Caco-2 (cell line): ENCODE measurements at regions not wholly inside any gene's neighbourhood (a gene's known extent, or its start where the extent isn't known, plus 50 kb on each side); places are given as distances from the start of the nearest gene placed in this dataset.
A peak's percentile ranks its signal among the peaks of the same experiment; 100 is the strongest.

Source experiments
- BruUV-seq: library from RNA; stranded (reverse); fragments of 400-500 nt; replicated peaks from 2 replicates; lab custom pipeline; 2021; lab: Mats Ljungman, UMichigan
- CTCF ChIA-PET: fragments of 300-600 bp; sonication (Branson Sonifier 250); formaldehyde crosslinking; loops from one replicate; lab custom pipeline; 2022; ENCODE audit warnings: antibody characterized with exemption; lab: Charles Lee
- POLR2A ChIA-PET: fragments of 300-600 bp; sonication (Branson Sonifier 250); formaldehyde crosslinking; loops from one replicate; lab custom pipeline; 2022; ENCODE audit warnings: antibody characterized with exemption; lab: Charles Lee
- DNase-seq, 2 experiments: peaks; one replicate each; pipeline versions ENCODE4 v3.0.0 to v3.0.0-alpha.2; 2020 to 2022
- H3K27me3 ChIP-seq: replicated peaks from 2 replicates; pipeline ENCODE4 v1.6.0; 2011; ENCODE audit warnings: low read length; ENCODE audit not compliant: control insufficient read depth, insufficient read depth
- H3K36me3 ChIP-seq: 2 replicates; pipeline ENCODE4 v1.5.1; 2011; ENCODE audit warnings: low read length; ENCODE audit not compliant: control insufficient read depth, insufficient read depth
- H3K4me1 ChIP-seq: fragments of 250-450 bp; sonication (Bioruptor Pico); 2 replicates; pipeline ENCODE4 v1.5.1; 2020; ENCODE audit warnings: mild to moderate bottlenecking
- H3K4me3 ChIP-seq: 2 replicates; pipeline ENCODE4 v1.5.1; 2011; ENCODE audit warnings: low read depth, mild to moderate bottlenecking, control low read depth, low read length
- H3K9me3 ChIP-seq: fragments of 250-450 bp; sonication (Bioruptor Pico); 2 replicates; pipeline ENCODE4 v1.5.1; 2020; ENCODE audit warnings: mild to moderate bottlenecking, moderate library complexity
- H3K27ac Mint-ChIP-seq: one replicate; pipeline ENCODE4 v1.8.0; 2022; ENCODE audit warnings: mixed read lengths; ENCODE audit not compliant: unreplicated experiment
- H3K27me3 Mint-ChIP-seq: one replicate; pipeline ENCODE4 v1.8.0; 2022; ENCODE audit warnings: mixed read lengths; ENCODE audit not compliant: insufficient read depth, unreplicated experiment
- H3K36me3 Mint-ChIP-seq: one replicate; pipeline ENCODE4 v1.8.0; 2022; ENCODE audit warnings: mild to moderate bottlenecking, mixed read lengths; ENCODE audit not compliant: insufficient read depth, unreplicated experiment
- H3K4me1 Mint-ChIP-seq: one replicate; pipeline ENCODE4 v1.8.0; 2022; ENCODE audit warnings: low read depth, mixed read lengths; ENCODE audit not compliant: unreplicated experiment
- H3K4me3 Mint-ChIP-seq: one replicate; pipeline ENCODE4 v1.8.0; 2022; ENCODE audit warnings: mild to moderate bottlenecking, moderate library complexity, mixed read lengths; ENCODE audit not compliant: unreplicated experiment
- H3K9me3 Mint-ChIP-seq: one replicate; pipeline ENCODE4 v1.8.0; 2022; ENCODE audit warnings: mixed read lengths; ENCODE audit not compliant: unreplicated experiment
- intact Hi-C: fragments of 100-400 bp; cut with micrococcal nuclease; formaldehyde crosslinking; loops from one replicate; pipeline ENCODE4 v1.10.0; 2022; ENCODE audit not compliant: unreplicated experiment
- TF ChIP-seq, protein P1 (sequence below), 2 experiments: fragments of 200-600 bp in 1 of 2; IDR thresholded peaks; 1 replicate in 1 of 2; 2 replicates in 1 of 2; pipeline versions ENCODE4 v1.5.1 to v1.8.0; 2011 to 2022; ENCODE audit warnings: antibody characterized with exemption in 1 of 2, control low read depth in 1 of 2, inconsistent platforms in 1 of 2, low read depth in 1 of 2, low read length in 1 of 2, mild to moderate bottlenecking in 1 of 2, moderate library complexity in 1 of 2; ENCODE audit not compliant: insufficient read depth in 1 of 2, severe bottlenecking in 1 of 2, unreplicated experiment in 1 of 2

DNA sequence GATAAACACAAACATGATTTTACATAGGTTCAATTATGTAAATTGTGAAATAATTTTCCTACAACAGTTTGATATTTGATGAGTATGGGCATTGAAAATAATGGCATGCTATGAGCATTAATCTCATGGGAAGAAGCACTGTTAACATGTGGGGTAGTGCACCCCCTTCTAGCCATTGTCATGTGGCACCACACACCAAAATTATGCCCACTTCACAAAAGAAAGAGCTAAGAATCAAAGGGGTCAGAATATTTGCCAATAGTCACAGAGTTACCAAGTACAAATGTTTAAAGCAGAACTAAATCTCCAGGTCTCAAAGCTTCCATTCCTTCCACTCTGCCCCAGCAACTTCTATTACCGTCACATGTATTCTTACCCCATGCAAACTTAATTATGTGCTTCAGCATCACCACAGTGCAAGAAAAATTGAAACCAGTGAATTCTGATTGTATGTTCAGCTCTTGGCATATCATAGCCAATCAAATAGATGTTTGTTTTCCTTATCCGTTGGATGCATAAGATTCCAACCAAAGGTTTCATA, 1273.8 kb downstream of the FAM181B start:
- BruUV-seq: no TSS peak
- H3K9me3 Mint-ChIP-seq: peaks cover 3% of the 10 kb centered on the region
- H3K27ac Mint-ChIP-seq: no peak overlapping the region
- POLR2A ChIA-PET: no interaction called here
- no peaks in the 10 kb centered on the region for H3K27me3 Mint-ChIP-seq
- H3K4me1 Mint-ChIP-seq: no peaks in the 10 kb centered on the region
- no peak overlapping the region for H3K4me3 Mint-ChIP-seq
- CTCF ChIA-PET: no interaction called here
- TF ChIP-seq, protein P1, sequence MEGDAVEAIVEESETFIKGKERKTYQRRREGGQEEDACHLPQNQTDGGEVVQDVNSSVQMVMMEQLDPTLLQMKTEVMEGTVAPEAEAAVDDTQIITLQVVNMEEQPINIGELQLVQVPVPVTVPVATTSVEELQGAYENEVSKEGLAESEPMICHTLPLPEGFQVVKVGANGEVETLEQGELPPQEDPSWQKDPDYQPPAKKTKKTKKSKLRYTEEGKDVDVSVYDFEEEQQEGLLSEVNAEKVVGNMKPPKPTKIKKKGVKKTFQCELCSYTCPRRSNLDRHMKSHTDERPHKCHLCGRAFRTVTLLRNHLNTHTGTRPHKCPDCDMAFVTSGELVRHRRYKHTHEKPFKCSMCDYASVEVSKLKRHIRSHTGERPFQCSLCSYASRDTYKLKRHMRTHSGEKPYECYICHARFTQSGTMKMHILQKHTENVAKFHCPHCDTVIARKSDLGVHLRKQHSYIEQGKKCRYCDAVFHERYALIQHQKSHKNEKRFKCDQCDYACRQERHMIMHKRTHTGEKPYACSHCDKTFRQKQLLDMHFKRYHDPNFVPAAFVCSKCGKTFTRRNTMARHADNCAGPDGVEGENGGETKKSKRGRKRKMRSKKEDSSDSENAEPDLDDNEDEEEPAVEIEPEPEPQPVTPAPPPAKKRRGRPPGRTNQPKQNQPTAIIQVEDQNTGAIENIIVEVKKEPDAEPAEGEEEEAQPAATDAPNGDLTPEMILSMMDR (IDR thresholded peaks at IDR 0.05; ENCODE audit: insufficient read depth in 1 of 2, low read depth in 1 of 2, low read length in 1 of 2, severe bottlenecking in 1 of 2, unreplicated experiment in 1 of 2): no peak
- intact Hi-C loops: no loop called here
- no peaks in the 10 kb centered on the region for H3K27me3 ChIP-seq
- H3K36me3 ChIP-seq: no peaks in the 10 kb centered on the region
- DNase-seq: no peak
- no peak overlapping the region for H3K4me3 ChIP-seq
- H3K36me3 Mint-ChIP-seq: no peaks in the 10 kb centered on the region
- H3K4me1 ChIP-seq: no peaks in the 10 kb centered on the region
- no peaks in the 10 kb centered on the region for H3K9me3 ChIP-seq

GRCh38 chr11:81449588-81450156, 1284.0 kb downstream of the FAM181B start:
- H3K27ac Mint-ChIP-seq: no peak overlapping the region
- H3K27me3 ChIP-seq: no peaks in the 10 kb centered on the region
- CTCF ChIA-PET: no interaction called here
- H3K27me3 Mint-ChIP-seq: no peaks in the 10 kb centered on the region
- TF ChIP-seq, protein P1 (IDR thresholded peaks at IDR 0.05; ENCODE audit: insufficient read depth in 1 of 2, low read depth in 1 of 2, low read length in 1 of 2, severe bottlenecking in 1 of 2, unreplicated experiment in 1 of 2): no peak
- intact Hi-C loops: no loop called here
- no peaks in the 10 kb centered on the region for H3K9me3 ChIP-seq
- POLR2A ChIA-PET: no interaction called here
- no TSS peak for BruUV-seq
- no peak overlapping the region for H3K4me3 Mint-ChIP-seq
- no peak overlapping the region for H3K4me3 ChIP-seq
- H3K4me1 ChIP-seq: no peaks in the 10 kb centered on the region
- H3K4me1 Mint-ChIP-seq: peaks cover 7% of the 10 kb centered on the region
- H3K36me3 ChIP-seq: no peaks in the 10 kb centered on the region
- no peak for DNase-seq
- peaks cover 14% of the 10 kb centered on the region for H3K9me3 Mint-ChIP-seq
- H3K36me3 Mint-ChIP-seq: no peaks in the 10 kb centered on the region

DNA sequence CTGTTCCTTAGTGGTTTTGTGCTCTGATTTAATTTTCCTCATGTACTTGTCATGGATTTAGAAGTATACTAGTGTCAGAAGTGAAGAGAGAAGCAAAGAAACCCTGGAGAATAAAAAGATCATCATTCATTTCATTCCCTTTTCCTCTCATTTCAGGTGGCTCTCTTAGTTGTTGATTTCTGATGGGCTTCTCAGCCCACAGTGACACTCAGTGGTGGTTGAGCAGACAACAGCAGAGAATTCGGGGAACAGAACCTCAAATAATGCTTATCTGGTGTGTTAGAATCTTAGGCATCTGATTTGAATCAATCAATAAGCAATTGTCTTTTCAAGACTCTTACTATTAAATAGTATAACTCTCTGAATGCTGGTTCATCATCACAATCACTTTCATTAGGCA, 1289.4 kb downstream of the FAM181B start:
- H3K9me3 ChIP-seq: no peaks in the 10 kb centered on the region
- Mint-ChIP-seq H3K9me3 (peaks cover 26% of the 10 kb centered on the region), H3K4me3 (no peak overlapping the region), H3K36me3 (no peaks in the 10 kb centered on the region), H3K27me3 (no peaks in the 10 kb centered on the region), H3K4me1 (no peaks in the 10 kb centered on the region), H3K27ac (no peak overlapping the region)
- peak in 1 of 2 experiments; percentile 18 for DNase-seq
- intact Hi-C loops: loop anchor here (2.0 kb wide), 2 partner anchors 197 to 207 kb away; no protein-coding TSS in a partner anchor
- H3K4me1 ChIP-seq: no peaks in the 10 kb centered on the region
- no peaks in the 10 kb centered on the region for H3K27me3 ChIP-seq
- ChIA-PET POLR2A (no interaction called here), CTCF (no interaction called here)
- no peaks in the 10 kb centered on the region for H3K36me3 ChIP-seq
- no TSS peak for BruUV-seq
- TF ChIP-seq, protein P1 (IDR thresholded peaks at IDR 0.05; ENCODE audit: insufficient read depth in 1 of 2, low read depth in 1 of 2, low read length in 1 of 2, severe bottlenecking in 1 of 2, unreplicated experiment in 1 of 2): peak; percentile 49 to 58
- H3K4me3 ChIP-seq: no peak overlapping the region
